ENCODE measurements at regions not wholly inside any gene's neighbourhood (a gene's known extent, or its start where the extent isn't known, plus 50 kb on each side); places are given as distances from the start of the nearest gene placed in this dataset.
"Not testable (repeated sequence)": the region's sequence is repeated elsewhere in the genome, so short reads cannot be mapped to it uniquely, and the experiment has no call there.

- DNase-seq, result no peak
These were observed 451.0 kb downstream of the EDEM1 start for GRCh38 chr3:5638550-5638949.

GRCh38 chr3:5644773-5645670 is 457.5 kb downstream of the EDEM1 start:
- DNase-seq, result no peak

- no peak for DNase-seq
These were observed 458.3 kb downstream of the EDEM1 start for GRCh38 chr3:5645692-5646410.

GRCh38 chr3:5650303-5650702 is 462.8 kb downstream of the EDEM1 start:
- DNase-seq, result no peak

- no peak for DNase-seq
These were observed 463.8 kb downstream of the EDEM1 start for GRCh38 chr3:5651351-5651750.

GRCh38 chr3:5653426-5654143 is 466.1 kb downstream of the EDEM1 start:
- no peak for DNase-seq

GRCh38 chr3:5657106-5657505 is 469.6 kb downstream of the EDEM1 start:
- DNase-seq, result no peak

GRCh38 chr3:5663601-5664000 is 476.1 kb downstream of the EDEM1 start:
- DNase-seq, result no peak

- no peak for DNase-seq
These were observed 478.9 kb downstream of the EDEM1 start for GRCh38 chr3:5666455-5666854.

- no peak for DNase-seq
These were observed 486.0 kb downstream of the EDEM1 start for GRCh38 chr3:5673521-5673920.

GRCh38 chr3:5675319-5675718 is 487.8 kb downstream of the EDEM1 start:
- DNase-seq, result no peak

- DNase-seq, result no peak
These were observed 490.0 kb downstream of the EDEM1 start for GRCh38 chr3:5677555-5677954.

- no peak for DNase-seq
These were observed 490.7 kb downstream of the EDEM1 start for GRCh38 chr3:5678248-5678647.

- DNase-seq, result no peak
These were observed 491.3 kb downstream of the EDEM1 start for GRCh38 chr3:5678844-5679243.

- DNase-seq, result no peak
These were observed 499.7 kb downstream of the EDEM1 start for GRCh38 chr3:5687230-5687629.

GRCh38 chr3:5690490-5690889 is 503.0 kb downstream of the EDEM1 start:
- no peak for DNase-seq

- no peak for DNase-seq
These were observed 503.5 kb downstream of the EDEM1 start for GRCh38 chr3:5690904-5691532.

GRCh38 chr3:5692446-5692845 is 504.9 kb downstream of the EDEM1 start:
- no peak for DNase-seq

- no peak for DNase-seq
These were observed 506.8 kb downstream of the EDEM1 start for GRCh38 chr3:5694266-5694665.

- DNase-seq, result no peak
These were observed 511.3 kb downstream of the EDEM1 start for GRCh38 chr3:5698851-5699250.

GRCh38 chr3:5699313-5699712 is 511.8 kb downstream of the EDEM1 start:
- DNase-seq, result no peak

- DNase-seq, result no peak
These were observed 512.3 kb downstream of the EDEM1 start for GRCh38 chr3:5699811-5700210.

- DNase-seq, result not testable (repeated sequence)
These were observed 513.5 kb downstream of the EDEM1 start for GRCh38 chr3:5701005-5701404.
